Hematopoietic multipotent progenitor cell treated with erythropoietin and hydrocortisone succinate and interleukin-3 and kit ligand, for 6 days (in vitro differentiated cells): ENCODE measurements at regions not wholly inside any gene's neighbourhood (a gene's known extent, or its start where the extent isn't known, plus 50 kb on each side); places are given as distances from the start of the nearest gene placed in this dataset.

ENCODE experiments used
- DNase-seq: peaks from one replicate; pipeline ENCODE4 v3.0.0-alpha.2; 2015

DNA sequence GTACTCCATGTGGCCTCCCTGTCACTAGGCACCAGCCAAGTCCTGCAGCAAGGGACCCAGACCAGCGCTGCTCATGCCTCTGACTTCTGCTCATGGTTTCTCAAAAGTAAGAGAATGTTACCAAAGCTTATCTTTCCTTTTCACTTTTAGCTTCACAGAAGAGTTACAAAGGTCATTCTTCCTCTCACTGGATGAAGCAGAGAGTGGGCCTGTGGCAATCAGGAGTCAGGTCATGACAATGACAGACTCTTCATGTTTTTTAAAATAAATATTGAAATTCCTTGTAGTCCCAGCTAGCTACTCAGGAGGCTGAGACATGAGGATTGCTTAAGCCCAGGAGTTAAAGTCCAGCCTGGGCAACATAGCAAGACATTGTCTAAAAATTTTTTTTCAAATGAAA lies 126.1 kb downstream of the OSR1 start:
- no peak for DNase-seq

DNA sequence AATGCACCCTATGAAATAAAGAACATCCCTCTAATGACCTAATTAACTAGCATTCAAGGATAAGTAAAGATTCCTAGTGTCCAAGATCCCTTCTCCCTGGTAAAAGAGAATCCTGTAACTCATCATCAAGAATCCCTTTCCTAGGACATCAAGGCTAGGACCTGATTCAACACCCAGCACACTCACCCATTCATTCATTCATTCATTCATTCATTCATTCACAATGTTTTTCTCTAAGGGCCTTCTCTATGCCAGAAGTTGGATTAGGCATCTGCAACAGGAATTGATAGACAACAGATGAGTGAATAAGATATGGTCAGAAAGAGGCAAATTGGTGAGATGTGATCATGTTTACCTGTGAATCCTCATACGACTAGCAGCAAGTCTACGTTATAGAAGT lies 126.8 kb downstream of the OSR1 start:
- DNase-seq, result no peak

DNA sequence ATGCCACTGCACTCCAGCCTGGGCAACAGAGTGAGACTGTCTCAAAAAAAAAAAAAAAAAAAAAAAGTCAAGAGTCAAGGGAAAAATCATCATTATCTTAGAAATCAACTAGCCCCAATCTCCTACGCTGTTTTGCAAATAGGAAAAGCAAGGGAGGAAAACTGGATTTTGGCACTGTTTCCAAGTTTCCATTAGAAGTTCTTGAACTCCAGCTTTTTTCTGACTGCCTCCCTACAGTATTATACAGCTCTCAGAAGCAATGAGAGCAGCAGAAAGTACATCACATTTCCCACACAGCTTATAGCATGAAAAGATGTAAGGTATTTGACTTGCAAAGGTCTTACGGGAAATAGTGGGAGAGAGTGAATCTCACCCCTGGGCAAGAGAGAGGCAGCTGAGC lies 127.8 kb downstream of the OSR1 start:
- no peak for DNase-seq

DNA sequence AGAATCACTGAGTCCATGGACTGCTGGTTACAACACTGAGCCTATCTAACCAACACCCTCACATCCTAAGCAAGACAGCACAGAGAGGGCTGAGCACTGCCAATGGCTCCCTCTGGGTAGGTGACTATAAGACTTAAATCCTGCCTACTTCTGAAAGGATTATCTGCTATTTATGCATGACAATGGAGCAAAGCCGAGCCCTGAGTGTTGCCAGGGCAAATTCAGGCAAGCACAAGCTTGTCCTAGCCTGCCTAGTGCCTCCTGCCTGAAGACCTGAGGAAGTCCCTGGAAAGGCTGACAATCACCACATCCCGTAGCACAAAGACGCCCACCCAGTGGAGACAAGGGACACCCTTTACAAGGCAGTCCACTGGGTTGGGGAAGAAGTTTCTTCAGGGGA lies 129.7 kb downstream of the OSR1 start:
- DNase-seq, result no peak

DNA sequence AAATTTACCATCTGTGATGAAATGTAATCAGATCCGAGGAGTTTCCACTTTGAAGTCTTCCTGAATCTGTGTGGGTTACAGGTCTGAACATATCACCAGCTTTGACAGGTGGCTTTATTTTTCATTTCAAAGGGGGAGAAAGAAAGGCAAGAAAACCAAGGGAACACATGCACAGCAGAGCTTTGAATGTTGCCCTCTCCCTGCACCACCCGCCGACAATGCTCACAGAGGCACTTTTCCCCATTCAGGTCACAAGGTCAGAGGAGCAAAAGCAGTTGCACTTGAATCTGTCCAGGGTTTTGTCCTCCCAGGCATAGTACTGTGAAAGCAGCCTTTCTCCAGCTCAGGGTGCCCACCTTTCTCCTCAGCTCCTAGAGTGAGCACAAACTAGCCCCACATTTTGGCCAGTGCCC lies 130.2 kb downstream of the OSR1 start:
- no peak for DNase-seq

DNA sequence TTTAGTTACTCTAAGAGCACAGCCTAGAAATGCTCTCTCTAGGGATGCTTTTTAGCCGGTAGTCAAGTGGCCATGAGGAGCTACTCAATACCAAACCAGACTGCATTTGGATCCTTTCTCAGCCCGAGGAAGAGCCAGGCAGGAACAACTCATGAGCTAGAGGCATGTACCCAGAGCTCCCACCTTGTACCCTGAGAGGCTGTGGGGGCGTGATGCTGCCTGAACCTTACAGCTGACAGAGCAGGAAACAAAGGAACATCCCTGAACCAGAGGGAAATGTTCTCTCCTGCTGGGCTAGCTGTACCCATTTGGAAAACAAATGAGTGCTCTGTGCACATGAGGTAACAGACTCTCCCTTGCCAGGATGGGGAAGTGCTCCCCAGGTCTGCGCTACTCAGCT lies 131.6 kb downstream of the OSR1 start:
- DNase-seq, result no peak

DNA sequence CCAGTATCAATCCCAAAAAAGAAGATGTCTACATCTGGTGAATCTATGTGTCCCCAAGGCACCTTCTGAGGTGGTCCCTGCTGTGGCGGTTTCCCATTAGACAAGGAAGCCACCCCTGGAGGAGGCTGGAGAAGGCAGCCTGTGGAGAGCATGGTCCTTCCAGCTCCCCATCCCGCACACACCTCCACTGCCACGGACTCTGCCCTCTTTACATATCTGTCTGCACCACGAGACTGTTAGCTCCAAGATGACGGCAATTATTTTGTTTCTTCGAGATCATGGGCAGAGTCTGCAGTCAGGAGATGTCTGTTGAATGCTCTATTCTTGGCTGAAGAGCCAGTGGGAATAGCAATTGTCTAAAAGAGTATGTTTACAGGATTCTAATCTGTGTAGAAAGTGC lies 132.0 kb downstream of the OSR1 start:
- DNase-seq, result no peak

DNA sequence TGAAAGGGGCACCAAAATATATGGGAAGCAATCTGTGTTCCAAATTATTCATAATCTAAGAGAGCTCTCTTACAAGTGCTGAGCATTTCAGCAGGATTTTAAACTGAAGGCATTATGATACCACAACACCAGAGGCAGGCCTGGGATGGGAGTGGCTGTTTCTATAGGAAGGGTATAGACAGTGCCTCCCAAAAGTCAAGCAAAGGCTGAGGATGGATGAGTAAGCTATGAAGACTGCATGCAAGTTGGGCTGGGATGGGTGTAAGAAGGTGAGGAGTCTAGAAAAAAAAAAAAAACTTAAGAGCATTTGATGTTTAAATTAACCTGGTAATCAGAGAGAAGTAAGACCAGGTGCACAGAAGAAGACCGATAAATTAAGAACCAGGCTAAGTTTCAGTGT lies 132.5 kb downstream of the OSR1 start:
- no peak for DNase-seq

DNA sequence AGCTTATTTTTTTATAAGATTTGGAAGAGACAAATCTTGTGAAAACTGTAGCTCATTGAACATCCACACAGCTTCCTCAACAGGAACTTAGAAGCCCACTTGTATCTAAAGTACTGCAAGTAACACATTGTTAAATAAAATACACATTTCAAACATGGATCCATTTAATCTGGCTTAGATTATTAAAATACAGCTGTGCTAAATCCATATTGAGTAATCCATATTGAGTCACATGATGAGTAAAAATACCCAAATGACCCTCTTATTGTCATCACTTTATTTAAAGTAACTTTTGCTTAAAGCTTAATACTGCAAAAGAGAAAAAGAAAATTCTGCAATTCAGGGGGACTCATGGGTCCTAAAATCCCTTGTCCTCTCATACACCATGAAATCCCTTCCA lies 133.3 kb downstream of the OSR1 start:
- no peak for DNase-seq

DNA sequence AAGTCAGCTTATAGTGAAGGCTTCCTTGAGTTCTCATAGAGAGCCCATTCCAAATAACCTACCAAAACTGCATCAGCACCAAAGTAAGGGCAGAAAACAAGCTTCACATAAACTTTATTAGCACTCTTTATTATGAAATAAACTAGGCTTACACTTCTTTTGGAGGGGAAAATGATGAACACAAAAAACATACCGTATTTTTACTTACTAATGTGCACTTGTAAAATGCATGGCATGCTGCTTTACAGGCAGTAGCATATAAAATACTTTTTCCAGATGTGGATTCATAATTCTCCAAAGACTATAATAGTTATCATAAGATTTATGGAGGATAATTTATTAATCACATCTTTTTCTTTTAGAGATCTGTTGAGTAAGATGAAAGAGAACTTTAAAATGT lies 133.9 kb downstream of the OSR1 start:
- no peak for DNase-seq

DNA sequence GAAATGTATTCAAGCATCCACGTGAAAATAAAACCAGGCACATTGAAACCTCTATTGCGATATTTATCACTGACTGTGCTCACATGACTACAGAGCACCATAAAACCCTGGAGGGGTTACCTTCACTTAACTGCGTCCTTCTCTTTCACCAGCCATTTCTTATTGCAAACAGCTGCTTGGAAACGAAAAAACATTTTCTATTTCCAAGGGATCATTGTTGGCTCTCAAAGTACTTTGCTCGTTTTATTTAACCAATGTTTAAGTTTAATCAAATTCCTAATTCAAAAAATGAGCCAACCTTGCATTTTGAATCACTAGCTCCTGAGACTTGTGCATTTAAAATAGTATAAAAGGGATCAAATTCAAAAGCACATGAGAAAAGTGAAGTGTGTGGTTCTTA lies 134.4 kb downstream of the OSR1 start:
- no peak for DNase-seq

DNA sequence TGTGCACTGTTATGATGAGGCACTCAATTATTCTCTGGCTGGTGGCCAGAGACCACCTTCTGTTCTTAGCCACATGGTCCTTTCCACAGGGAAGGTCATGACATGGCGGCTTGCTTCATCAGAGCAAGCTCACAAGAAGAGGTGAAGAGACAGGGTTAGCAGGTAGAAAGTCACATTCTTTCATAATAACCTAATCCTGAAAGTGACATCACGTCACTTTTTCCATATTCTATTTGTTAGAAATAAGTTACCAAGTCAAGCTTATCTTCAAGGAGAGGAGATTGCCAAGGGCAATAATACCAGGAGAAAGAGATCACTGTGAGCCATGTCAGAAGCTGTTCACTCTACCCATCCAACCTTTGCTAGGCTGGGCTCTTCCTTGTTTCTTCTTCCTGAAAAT lies 139.4 kb downstream of the OSR1 start:
- DNase-seq, result no peak

DNA sequence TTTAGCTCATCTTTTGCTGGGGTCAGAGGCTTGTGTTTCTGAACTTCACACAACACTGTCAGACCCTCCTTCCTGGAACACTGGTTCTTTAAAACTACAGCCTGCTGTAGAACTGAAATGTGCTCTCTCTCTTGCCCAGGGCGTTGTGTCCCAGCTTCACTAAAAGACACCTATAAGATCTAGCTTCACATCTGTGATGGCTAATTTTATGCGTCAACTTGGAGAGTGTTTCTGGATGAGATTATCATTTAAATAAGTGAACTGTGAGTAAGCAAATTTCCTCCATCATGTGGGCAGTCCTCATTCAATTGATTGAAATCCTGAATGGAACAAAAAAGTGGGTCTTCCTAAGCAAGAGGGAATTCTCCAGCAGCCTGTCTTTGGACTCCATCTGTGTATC lies 140.3 kb downstream of the OSR1 start:
- no peak for DNase-seq

DNA sequence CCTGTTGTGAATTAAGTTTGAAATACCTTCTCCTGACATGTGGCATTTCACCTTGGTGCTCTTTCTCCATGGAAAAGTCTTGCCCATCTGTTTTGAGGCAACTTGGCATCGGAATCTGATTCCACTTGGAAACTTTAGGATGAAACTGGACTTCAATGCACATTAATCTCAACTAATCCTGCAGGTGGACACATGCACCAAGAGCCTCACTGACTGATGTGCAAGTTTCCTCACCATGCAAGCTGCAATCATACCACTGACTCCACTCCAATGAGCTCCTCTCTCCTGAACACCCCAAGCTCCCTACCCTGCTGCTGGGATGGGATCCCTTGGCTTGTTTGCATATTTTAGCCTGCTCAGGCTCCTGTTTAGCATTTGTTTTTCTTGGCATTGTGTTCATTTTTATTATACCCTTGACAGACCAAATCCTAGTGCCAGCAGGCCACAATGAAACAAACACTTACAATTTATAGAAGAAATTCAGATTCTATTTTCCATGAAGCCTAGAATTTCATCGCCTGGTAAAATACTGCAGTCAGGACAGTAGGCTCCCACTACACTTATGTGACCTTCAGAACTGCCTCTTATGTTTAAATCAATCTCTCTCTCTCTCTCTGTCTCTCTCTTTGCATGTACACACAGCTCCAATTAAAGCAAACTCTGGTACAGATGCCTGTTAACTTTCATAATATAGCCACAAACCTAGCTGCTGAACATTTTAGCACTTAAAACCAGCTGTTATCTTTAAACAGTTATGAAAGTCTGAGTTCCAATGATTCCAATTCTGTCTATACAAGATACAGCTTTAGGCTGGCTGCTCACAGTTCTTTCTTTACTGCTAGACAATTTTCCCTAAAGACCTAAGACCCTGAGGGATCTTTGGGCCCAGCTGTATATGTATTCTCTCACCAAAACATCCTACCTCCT lies 141.5 kb downstream of the OSR1 start:
- DNase-seq, result no peak

DNA sequence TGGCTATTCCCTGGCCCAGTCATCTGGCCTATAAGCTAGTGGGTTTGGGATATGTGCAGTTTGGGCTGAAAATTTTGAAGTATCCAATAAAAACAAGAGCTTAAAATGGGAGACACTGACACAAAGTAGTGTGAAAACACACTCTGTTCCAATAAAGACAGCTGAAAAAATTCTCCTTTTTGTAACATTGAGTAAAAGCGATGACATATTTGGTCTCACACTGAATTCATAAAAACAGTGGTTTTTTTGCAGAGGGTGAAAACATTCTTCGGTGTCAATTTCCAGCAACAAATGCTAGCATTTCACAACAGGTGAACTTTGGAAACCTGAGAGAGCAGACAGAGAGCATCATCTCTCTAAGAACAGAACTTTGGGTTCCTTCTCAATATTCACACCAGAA lies 142.2 kb downstream of the OSR1 start:
- no peak for DNase-seq

DNA sequence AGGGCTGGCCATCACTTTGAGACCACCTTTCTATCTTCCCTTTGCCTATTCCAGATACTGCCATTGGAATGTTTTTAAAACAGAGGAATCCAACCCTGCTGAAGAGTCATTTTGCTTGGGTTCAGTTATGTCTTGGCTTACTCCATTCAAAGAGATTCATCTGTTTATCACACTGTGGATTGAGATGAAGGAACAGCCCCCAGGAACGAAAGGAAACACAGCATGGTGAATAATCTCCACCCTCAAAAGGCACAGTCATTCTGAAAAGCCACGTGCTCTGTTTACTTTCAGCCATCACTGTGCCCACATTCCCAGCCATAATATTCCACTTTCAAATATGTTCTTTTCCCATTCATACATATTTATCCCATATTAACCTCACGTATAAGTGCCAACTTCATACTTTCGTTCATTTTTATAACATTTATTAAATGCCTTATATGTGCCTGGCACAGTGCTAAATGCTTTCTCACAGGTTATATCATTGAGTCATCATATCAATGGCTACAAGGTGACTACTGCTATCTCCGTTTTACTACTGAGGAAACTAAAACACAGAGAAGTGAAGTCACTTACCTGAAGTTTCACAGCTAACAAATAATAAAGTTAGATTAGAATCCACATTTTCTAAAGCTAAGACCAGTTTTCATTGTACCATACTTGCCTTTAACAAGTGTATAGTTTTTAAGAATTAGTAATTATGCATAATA lies 143.6 kb downstream of the OSR1 start:
- no peak for DNase-seq

DNA sequence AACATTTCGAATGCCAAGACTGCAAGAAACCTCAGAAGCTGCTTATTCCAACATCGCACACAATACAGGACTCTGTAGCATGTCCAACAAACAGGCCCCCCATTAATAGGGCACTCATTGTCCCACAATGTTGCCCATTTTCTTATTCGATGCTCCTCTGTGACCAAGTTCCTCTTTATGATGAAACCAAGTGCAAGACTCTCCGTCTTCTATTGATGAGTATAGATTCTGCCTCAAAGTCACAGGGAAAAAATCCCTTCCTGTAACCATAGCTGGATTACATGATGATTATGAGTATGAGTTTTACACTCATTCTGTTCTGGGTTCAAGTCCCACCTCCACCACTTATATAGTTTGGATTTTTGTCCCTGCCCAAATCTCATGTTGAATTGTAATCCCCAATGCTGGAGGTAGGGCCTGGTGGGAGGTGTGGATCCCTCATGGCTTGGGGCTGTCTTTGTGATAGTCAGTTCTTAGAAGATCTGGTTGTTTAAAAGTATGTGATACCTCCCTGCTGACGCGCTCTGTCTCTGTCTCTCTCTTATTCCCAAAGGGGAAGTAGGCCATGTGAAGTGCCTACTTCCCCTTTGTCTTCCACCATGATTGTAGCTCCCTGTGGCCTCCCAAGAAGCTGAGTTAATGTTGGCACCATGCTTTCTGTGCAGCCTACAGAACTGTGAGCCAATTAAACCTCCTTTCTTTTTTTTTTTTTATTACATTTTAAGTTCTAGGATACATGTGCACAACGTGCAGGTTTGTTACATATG lies 148.7 kb downstream of the OSR1 start:
- no peak for DNase-seq

DNA sequence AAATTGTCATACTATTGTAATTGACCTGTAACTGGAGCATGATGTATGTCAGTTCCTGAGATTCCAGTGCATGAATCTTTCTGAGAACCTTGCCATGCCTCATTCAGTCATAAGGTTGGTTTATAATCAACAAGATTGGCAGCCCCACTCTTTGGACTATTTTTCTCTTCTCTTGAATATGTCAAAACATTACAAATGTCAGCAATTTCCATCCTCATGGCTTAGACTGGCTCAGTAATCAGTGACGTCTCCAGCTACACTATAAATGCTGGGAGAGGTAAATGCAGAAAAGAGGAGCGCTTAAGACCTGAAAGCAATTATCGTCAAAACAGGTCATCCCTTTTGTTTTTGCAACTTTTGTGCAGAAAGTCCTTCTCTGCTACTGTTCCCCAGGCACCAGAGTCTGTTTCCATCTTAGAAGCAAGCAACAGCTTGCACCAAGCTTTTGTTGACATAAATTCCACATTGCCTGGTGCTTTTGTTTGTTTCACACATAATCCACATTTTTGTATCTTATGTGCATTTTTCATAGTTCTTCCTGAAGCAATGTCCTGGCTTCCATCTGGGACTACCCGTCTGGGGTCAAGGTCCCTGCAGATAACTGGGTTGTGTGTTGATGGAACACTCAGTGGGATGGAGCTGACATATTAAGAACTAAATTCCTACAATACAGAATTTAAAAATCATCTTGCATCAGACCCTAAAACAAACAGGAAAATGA lies 149.8 kb downstream of the OSR1 start:
- no peak for DNase-seq

DNA sequence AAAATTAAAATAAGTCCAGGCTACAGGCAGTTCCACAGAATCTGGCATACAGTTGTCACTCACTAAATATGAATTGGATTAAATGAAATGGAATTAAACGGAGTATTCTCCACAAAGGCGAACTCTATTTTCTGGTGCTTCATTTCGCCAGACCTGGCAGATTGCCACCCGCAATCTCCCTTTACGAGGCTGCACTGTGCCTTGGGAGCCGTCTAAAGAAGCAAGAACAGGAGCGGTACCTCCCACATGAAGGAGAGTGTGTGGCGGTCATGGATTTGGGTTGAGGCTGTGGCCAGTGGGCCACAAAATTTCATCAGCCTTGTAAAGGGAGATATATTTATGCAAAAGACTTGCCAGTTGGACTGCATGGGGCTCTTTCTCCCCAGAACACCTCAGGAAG lies 151.0 kb downstream of the OSR1 start:
- no peak for DNase-seq

DNA sequence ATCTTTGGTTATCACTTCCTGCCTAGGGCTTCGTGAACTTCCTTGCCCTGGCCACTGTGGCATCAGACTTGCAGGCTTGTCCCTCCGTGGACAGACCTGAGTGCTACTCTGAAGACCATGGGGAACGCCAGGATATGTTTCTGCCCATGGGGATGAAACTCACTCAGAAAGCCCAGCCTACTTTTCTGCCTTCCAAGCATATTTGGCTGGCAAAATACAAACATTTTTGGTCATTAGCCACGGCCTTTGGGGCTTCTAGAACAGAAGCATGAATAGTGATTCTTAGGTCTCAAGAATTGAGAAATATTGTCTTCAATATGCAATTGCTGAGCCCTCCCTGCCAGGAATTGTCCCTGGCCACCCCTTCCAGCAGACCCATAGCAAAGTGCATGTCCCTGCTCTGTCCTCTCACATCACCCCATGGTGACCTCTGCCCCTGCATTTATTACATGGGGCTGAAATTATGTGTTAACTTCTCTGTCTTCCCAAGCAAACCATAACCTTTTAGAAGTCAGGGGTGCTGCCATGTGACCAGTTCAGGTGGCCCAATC lies 152.4 kb downstream of the OSR1 start:
- DNase-seq, result no peak

DNA sequence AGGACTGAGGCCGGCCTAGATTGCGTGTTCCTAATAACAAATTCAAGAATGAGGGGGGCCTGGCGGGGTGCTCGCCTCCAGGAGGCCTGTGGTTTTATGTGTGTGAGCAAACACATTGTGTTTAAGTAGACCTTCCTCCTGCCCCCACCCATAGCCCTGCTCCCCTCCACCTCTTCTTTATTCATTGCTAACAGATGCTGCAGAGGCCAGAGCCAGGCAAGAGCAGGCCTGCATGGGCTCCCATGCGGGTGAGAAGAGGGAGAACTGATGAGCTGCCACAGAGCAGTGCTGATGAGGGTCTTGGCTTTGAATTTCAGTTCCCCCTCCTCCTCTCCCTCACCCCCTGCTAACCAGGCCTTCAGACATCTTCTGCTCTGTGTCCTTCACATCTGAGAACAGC lies 154.6 kb downstream of the OSR1 start:
- no peak for DNase-seq

DNA sequence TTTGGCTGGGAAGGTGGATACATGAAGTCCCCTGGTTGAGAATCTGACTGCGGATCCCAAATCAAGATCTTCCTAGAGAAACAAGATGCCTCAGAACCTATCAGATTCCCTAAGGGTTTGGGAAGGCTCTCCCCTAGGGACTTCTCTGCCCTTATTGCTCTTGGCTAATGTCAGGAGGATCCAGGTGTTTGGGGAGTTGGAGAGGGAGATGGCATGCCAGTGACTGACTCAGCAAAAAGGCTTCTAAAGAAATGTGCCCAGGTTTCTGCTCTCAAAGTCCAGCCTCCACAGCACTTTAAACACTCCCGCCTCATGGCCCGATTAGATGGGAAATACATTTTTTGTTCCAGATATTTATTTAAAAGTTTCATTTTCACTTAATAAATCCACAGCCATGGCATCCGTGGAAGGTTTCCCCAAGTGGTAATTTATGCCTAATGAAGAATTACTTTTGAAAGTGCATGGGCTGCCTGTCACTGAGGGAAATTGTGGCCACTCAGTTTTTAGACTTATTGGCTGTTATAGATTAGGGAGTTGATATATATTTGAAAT lies 156.4 kb downstream of the OSR1 start:
- DNase-seq, result no peak
